ENCODE measurements at regions not wholly inside any gene's neighbourhood (a gene's known extent, or its start where the extent isn't known, plus 50 kb on each side); places are given as distances from the start of the nearest gene placed in this dataset.

DNA sequence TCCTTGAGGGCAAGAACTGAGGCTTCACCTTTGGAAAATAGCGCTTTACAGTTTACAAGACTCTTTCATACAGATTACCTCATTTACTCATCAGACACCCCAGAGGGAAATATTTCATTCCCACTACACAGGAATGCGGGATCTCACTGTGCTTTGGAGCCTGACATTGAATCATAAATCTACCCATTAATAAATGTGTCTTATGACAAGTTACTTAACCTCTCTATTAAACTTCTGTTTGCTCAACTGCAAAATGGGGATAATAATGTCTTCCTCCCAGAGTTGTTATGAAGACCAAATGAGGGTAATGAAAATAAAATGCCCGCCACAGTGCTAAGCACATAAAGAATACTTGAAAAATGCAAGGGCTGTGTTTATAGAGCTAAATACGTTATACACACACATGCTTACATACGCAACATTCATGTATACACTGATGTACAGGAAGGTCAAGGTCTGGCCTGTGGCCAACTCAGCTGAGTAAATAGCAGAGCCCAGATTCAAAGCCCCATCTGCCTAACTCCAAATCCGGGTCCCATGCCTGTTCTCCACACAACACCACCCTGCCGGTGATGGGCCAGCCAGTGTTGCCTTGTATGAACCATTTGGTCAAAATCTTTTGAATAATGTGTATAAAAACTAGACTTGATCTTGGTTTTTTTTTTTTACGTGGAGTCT, 56.6 kb upstream of the CALM2 start:
- Histone ChIP-seq H2AFZ (ENCODE audit: low read depth, low read length) (no peak overlapping the region), H3K79me2 (ENCODE audit: control insufficient read depth, insufficient read depth, low read length) (no peaks in the 10 kb centered on the region), H3K9me3 (replicated peaks; ENCODE audit: control insufficient read depth, insufficient read depth, low read depth, low read length) (no peaks in the 10 kb centered on the region), H3K36me3 (ENCODE audit: control insufficient read depth, insufficient read depth, low read length) (no peaks in the 10 kb centered on the region), H3K27ac (ENCODE audit: extremely low read depth, low read depth, low read length) (no peak overlapping the region), H3K9me1 (ENCODE audit: control insufficient read depth, insufficient read depth, low read length) (no peaks in the 10 kb centered on the region), H3K9ac (ENCODE audit: insufficient read depth in 1 of 2, low read depth in 2 of 2, low read length in 2 of 2) (no peak overlapping the region), H4K20me1 (replicated peaks; ENCODE audit: control insufficient read depth, insufficient read depth, low read length) (no peaks in the 10 kb centered on the region), H3K4me3 (no peak overlapping the region), H3K4me1 (replicated peaks in 1 of 2; ENCODE audit: control insufficient read depth in 2 of 2, insufficient read depth in 2 of 2, low read length in 2 of 2) (peaks cover 7 to 30% of the 10 kb centered on the region in 2 experiments), H3K4me2 (ENCODE audit: insufficient read depth, low read length) (no peak overlapping the region), H3K27me3 (ENCODE audit: control insufficient read depth in 2 of 2, insufficient read depth in 2 of 2, low read length in 2 of 2) (no peaks in the 10 kb centered on the region)
- TF ChIP-seq FOXK2 (conservative IDR thresholded peaks at IDR 0.05 in 1 of 2, IDR thresholded peaks at IDR 0.05 in 1 of 2; ENCODE audit: low read depth in 2 of 2) = 0 out of 4 replicates have a peak, but pooled peaks of 1 of the 2 experiments have one; percentile 23
- TF ChIP-seq MAZ (CRISPR knock-in tag; conservative IDR thresholded peaks at IDR 0.05 in 1 of 2, IDR thresholded peaks at IDR 0.05 in 1 of 2) = no peak
- TF ChIP-seq NFIC (IDR thresholded peaks at IDR 0.05) = peak; percentile 87
- peak; percentile 72 to 92; a peak in 3 of 4 replicates for TF ChIP-seq FOXA3 (CRISPR knock-in tag; conservative IDR thresholded peaks at IDR 0.05 in 1 of 2, IDR thresholded peaks at IDR 0.05 in 1 of 2)
- TF ChIP-seq ZNF76 (CRISPR knock-in tag; IDR thresholded peaks at IDR 0.05; ENCODE audit: borderline replicate concordance) = no peak
- no peak for TF ChIP-seq ZNF274 (IDR thresholded peaks at IDR 0.05; ENCODE audit: borderline replicate concordance, low read depth, low read length)
- intact Hi-C loops (cut with micrococcal nuclease) = no loop called here
- no TSS peak for BruUV-seq (replicated peaks)
- 52% methylated on average over 8 of the region's 8 CpGs for WGBS (ENCODE audit: insufficient coverage, low coverage, missing lambda C conversion rate)
- DNase-seq (ENCODE audit: extremely low read depth in 1 of 4, low spot score in 3 of 4) (no peak), ATAC-seq (no peak), FAIRE-seq (no peak)
- POLR2A ChIA-PET = no interaction called here
- in situ Hi-C loops (cut with MboI) = no loop called here
- CTCF ChIA-PET (ENCODE audit: low intra/inter-chr PET ratio) = no interaction called here

Measured in K562 (cell line).